ENCODE measurements at regions not wholly inside any gene's neighbourhood (a gene's known extent, or its start where the extent isn't known, plus 50 kb on each side); places are given as distances from the start of the nearest gene placed in this dataset.

DNA sequence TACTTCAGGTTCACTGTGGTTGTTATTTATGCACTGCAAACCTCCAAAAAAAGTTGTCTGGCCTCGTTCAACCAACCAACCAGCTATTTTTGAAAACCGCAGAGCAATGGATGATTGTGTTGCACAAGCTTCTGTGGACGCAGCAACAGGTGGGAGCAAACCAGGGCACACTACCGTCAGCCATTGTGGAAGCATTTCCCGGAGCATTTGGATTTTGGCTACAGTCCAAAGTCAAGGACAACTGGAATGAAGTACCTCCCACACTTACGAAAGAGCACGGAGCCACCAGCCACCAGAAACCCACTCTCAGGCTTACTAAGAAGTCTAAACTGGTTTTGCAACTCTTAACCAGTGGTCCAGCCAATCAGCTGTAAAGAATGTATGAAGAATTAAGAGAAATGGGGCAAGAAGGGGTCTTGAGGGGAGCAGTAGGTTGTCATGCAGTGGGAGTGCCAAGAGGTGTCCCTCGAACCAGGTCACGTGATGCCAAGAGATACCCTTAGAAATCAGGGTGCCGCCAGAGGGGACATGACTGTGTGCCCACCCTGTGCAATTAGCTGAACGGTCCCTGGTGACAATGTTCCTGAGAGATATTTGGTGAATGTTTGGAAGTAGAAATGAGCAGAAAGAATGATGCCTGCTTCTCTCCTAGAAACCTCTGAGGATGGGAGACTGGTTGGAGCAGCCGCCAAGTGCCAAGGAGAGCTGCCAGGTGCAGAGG is 68.9 kb upstream of the PCSK6 start:
- H3K4me1 ChIP-seq (ENCODE audit: insufficient read depth, low read length) = no peaks in the 10 kb centered on the region
- no peak overlapping the region for H3K27ac ChIP-seq (ENCODE audit: low read length)
- no peaks in the 10 kb centered on the region for H3F3A ChIP-seq (ENCODE audit: low read length, unreplicated experiment)
- no peaks in the 10 kb centered on the region for H3K36me3 ChIP-seq (ENCODE audit: low read depth, low read length)
- H2AFZ ChIP-seq (ENCODE audit: low read length) = no peak overlapping the region
- no peak overlapping the region for H3K9ac ChIP-seq (ENCODE audit: low read length)
- ChIA-PET POLR2A (ENCODE audit: unreplicated experiment) (no interaction called here), CTCF (no interaction called here)
- no peaks in the 10 kb centered on the region for H3K9me2 ChIP-seq (replicated peaks; ENCODE audit: low read length)
- no TSS peak for BruUV-seq (replicated peaks)
- no peaks in the 10 kb centered on the region; the same call in 1 of the 2 replicates for H3K27me3 ChIP-seq (ENCODE audit: low read length)
- intact Hi-C loops (cut with micrococcal nuclease) = no loop called here
- peak overlapping the region; percentile 28; the same call in 1 of the 2 replicates for H3K4me2 ChIP-seq (ENCODE audit: low read length)
- H3K79me2 ChIP-seq (ENCODE audit: low read length) = no peaks in the 10 kb centered on the region
- no peak for TF ChIP-seq EZH2phosphoT487 (IDR thresholded peaks at IDR 0.05; ENCODE audit: borderline replicate concordance, low read length)
- no peak for ATAC-seq
- DNase-seq = peak; percentile 38
- no peak overlapping the region for H3K4me3 ChIP-seq (ENCODE audit: low read length)
- no peaks in the 10 kb centered on the region for H3K9me3 ChIP-seq (ENCODE audit: low read length)
- no peaks in the 10 kb centered on the region for H4K20me1 ChIP-seq (ENCODE audit: low read length)

DNA sequence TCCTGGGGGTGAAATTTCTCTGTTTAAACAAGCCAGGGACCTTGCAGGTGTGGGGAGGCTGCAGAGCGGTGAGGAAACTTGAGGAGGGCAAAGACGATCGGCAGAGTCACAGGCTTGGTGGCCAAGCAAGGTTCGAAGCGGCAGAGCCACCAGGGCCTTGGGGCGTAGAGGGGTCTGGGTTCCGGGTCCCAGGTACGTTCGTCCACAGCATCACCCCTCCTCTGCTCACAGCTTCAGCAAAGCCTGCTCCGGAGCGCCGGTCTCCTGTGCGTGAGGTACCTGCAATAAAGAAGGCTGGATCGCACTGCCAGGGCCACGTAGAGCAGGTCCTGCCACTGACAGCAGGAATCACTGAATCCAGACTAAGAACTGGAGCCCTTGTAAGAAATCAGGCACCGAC is 66.8 kb upstream of the PCSK6 start:
- no peak for DNase-seq
- BruUV-seq (replicated peaks) = no TSS peak
- CTCF ChIA-PET = no interaction called here
- POLR2A ChIA-PET (ENCODE audit: unreplicated experiment) = no interaction called here
- Histone ChIP-seq H3K27me3 (ENCODE audit: low read length) (peaks cover under 1% of the 10 kb centered on the region; the same call in 1 of the 2 replicates), H3K4me1 (ENCODE audit: insufficient read depth, low read length) (no peaks in the 10 kb centered on the region), H2AFZ (ENCODE audit: low read length) (no peak overlapping the region), H4K20me1 (ENCODE audit: low read length) (no peaks in the 10 kb centered on the region), H3K79me2 (ENCODE audit: low read length) (no peaks in the 10 kb centered on the region), H3K4me2 (ENCODE audit: low read length) (no peak overlapping the region), H3K9me2 (replicated peaks; ENCODE audit: low read length) (no peaks in the 10 kb centered on the region), H3K9ac (ENCODE audit: low read length) (no peak overlapping the region), H3K36me3 (ENCODE audit: low read depth, low read length) (no peaks in the 10 kb centered on the region), H3K9me3 (ENCODE audit: low read length) (no peaks in the 10 kb centered on the region), H3K27ac (ENCODE audit: low read length) (no peak overlapping the region), H3K4me3 (ENCODE audit: low read length) (no peak overlapping the region), H3F3A (ENCODE audit: low read length, unreplicated experiment) (no peaks in the 10 kb centered on the region)
- intact Hi-C loops (cut with micrococcal nuclease) = no loop called here
- TF ChIP-seq EZH2phosphoT487 (IDR thresholded peaks at IDR 0.05; ENCODE audit: borderline replicate concordance, low read length) = no peak
- TF ChIP-seq, protein P1, sequence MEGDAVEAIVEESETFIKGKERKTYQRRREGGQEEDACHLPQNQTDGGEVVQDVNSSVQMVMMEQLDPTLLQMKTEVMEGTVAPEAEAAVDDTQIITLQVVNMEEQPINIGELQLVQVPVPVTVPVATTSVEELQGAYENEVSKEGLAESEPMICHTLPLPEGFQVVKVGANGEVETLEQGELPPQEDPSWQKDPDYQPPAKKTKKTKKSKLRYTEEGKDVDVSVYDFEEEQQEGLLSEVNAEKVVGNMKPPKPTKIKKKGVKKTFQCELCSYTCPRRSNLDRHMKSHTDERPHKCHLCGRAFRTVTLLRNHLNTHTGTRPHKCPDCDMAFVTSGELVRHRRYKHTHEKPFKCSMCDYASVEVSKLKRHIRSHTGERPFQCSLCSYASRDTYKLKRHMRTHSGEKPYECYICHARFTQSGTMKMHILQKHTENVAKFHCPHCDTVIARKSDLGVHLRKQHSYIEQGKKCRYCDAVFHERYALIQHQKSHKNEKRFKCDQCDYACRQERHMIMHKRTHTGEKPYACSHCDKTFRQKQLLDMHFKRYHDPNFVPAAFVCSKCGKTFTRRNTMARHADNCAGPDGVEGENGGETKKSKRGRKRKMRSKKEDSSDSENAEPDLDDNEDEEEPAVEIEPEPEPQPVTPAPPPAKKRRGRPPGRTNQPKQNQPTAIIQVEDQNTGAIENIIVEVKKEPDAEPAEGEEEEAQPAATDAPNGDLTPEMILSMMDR (conservative IDR thresholded peaks at IDR 0.05; ENCODE audit: low read depth, low read length) = no peak
- ATAC-seq = no peak

DNA sequence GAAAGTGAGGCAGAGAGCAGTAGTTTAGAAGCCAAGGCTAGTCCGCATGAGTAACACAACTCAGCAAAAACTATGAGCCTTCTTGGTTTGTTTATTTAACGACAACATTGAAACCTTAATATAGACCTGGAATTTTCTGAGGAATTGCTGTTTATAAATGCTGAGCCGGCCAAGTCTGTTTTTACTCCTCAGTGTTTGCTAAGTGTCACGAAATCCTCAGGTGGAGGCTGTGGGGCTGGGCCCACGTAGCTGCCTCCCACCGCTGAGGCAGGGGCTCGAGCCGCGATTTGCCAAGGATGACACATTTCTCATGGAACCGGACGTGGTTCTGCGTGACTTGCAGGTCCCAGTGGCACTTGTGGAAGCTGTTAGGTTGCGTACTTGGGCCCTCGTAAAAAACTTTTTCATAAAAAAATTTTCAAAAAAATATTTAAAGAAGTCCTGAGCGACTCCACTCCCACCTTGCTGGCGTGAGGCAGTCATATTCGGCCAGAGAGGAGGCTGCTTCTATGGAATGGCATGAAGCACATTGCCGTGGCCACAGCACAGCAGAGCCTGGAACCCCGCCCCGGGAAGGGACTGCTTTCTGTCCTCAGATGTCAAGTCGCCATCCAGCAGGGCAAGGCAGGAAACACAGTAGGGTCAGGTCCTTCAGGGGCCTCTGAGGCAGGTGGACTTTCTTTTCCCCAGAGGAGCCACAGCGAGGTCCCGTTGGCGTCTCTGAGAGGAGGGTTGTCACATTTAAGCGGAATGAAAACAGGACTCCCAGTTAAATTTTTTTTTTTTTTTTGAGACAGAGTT is 64.8 kb upstream of the PCSK6 start:
- intact Hi-C loops (cut with micrococcal nuclease) = no loop called here
- Histone ChIP-seq H3F3A (ENCODE audit: low read length, unreplicated experiment) (no peaks in the 10 kb centered on the region), H3K9ac (ENCODE audit: low read length) (no peak overlapping the region), H3K4me2 (ENCODE audit: low read length) (no peak overlapping the region), H3K27me3 (ENCODE audit: low read length) (peaks cover 18% of the 10 kb centered on the region), H3K36me3 (ENCODE audit: low read depth, low read length) (no peaks in the 10 kb centered on the region), H3K4me3 (ENCODE audit: low read length) (no peak overlapping the region), H3K27ac (ENCODE audit: low read length) (no peak overlapping the region), H3K9me3 (ENCODE audit: low read length) (no peaks in the 10 kb centered on the region), H4K20me1 (ENCODE audit: low read length) (no peaks in the 10 kb centered on the region), H3K9me2 (replicated peaks; ENCODE audit: low read length) (no peaks in the 10 kb centered on the region), H3K79me2 (ENCODE audit: low read length) (no peaks in the 10 kb centered on the region), H3K4me1 (ENCODE audit: insufficient read depth, low read length) (no peaks in the 10 kb centered on the region), H2AFZ (ENCODE audit: low read length) (no peak overlapping the region)
- TF ChIP-seq, protein P1 (conservative IDR thresholded peaks at IDR 0.05; ENCODE audit: low read depth, low read length) = no peak
- TF ChIP-seq EZH2 (IDR thresholded peaks at IDR 0.05; ENCODE audit: low read length, unreplicated experiment) (no peak), EZH2phosphoT487 (IDR thresholded peaks at IDR 0.05; ENCODE audit: borderline replicate concordance, low read length) (no peak)
- ATAC-seq (no peak), DNase-seq (no peak)
- BruUV-seq (replicated peaks) = no TSS peak
- CTCF ChIA-PET = no interaction called here
- POLR2A ChIA-PET (ENCODE audit: unreplicated experiment) = no interaction called here
